D341Med (cell line): ENCODE measurements at regions not wholly inside any gene's neighbourhood (a gene's known extent, or its start where the extent isn't known, plus 50 kb on each side); places are given as distances from the start of the nearest gene placed in this dataset.
A peak's percentile ranks its signal among the peaks of the same experiment; 100 is the strongest.

Experiments used
- DNase-seq: peaks from one replicate; pipeline ENCODE4 v3.0.0; 2012; ENCODE audit warnings: low spot score

DNA sequence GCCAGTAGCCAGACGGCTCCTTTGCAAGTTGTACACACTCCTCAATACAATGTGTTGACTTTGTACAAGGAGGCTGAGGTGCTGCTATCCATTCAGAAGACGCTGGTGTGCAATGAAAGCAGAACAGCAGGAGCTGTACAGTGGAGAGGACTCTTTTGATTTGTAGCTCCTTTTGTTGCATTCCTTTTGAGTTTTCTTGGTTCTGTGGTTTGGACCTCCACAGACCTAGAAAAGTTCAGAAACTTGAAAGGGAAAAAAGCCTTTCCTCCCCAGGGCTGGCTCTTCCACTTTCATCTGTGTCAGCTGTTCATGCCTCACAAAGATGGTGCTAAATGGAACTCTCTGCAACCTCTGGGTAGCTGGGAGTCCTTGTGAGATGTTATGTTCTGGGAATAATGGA lies 117.4 kb downstream of the MAT2B start:
- DNase-seq = no peak

DNA sequence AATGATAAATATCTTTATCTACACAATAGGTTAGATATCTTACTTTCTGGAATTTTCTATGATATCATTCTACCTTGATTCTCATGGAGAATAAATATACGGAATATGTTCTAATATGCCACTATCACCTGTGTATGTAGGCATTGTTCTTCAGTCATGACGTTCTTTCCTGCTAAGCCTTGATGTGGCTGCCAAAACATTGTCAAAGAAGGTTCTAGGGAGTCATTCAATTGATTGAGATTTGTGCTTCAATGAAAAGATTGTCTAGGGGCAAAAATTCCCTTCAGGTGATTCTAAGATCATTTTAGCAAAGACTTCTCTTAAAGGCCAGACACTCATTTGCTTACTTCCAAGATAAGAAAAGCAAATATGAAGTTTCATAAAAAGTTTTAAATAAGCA lies 118.1 kb downstream of the MAT2B start:
- no peak for DNase-seq

- DNase-seq = no peak
These were observed 118.6 kb downstream of the MAT2B start for GRCh38 chr5:163623986-163624385.

DNA sequence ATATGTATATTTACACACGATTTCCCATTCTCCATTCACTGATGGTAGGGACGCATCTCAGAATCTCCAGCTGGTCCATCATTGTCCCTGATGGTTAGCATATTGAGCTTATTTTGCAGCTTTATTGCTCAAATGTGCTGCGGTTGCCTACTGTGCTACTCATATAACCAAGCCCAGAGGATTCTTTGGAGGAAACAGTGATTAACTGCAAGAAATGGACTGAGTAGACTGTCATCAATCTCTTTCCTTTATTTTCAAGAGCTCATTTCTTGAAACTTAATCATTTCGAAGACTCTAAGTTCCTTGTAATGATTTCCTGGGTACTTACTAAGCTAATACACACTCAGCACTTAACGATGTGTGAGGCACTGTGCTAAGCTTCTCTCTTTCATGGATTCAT lies 119.0 kb downstream of the MAT2B start:
- DNase-seq = no peak

GRCh38 chr5:163626904-163627434 lies 121.5 kb downstream of the MAT2B start:
- no peak for DNase-seq

GRCh38 chr5:163631856-163632255 lies 126.4 kb downstream of the MAT2B start:
- no peak for DNase-seq

DNA sequence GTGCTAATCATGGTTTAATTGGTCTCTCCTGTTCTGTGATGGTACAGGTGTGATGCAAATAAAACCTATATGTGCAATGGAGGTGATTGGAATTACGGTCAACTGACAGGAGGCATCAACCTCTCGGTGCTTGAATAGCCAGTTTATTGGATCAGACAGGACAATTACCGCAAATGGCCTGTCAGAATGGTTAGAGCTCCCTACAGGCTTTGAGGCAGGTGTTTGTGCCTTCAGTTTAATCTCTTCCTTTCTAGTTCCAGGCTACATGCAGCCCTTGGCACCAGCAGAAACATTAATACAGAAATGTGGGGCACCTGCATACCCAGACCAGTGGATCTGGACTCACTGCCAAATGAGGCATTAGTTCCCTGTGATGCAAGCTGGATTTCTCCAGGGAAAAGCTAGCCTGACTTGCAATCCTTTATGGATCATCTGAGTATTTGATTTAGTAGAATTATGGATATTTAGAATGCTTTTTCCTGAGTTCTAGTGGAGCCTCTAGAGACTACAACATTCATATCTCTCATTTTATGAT lies 128.6 kb downstream of the MAT2B start:
- DNase-seq = no peak

GRCh38 chr5:163635631-163636030 lies 130.2 kb downstream of the MAT2B start:
- DNase-seq = no peak

GRCh38 chr5:163642904-163643303 lies 137.5 kb downstream of the MAT2B start:
- DNase-seq = no peak

- DNase-seq = no peak
These were observed 140.3 kb downstream of the MAT2B start for GRCh38 chr5:163645421-163646416.

DNA sequence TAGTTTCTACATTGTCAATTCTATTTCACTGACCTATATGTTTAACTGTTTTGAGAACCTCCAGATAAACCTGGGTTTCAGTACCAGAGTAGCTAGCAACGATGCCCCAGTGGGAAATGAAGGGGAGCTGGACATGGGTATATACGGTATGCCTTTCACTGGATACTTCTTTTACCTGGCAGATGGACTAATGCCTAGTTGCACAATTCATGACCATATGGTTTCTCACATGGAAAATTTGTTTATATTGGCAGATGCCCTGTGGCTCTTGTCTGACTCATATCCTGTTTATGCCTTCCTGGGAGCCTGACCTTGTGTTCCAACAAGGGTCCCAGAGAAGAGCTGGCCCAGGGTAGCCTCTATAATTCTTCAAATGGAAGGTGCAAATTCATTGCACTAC lies 144.1 kb downstream of the MAT2B start:
- DNase-seq = no peak

DNA sequence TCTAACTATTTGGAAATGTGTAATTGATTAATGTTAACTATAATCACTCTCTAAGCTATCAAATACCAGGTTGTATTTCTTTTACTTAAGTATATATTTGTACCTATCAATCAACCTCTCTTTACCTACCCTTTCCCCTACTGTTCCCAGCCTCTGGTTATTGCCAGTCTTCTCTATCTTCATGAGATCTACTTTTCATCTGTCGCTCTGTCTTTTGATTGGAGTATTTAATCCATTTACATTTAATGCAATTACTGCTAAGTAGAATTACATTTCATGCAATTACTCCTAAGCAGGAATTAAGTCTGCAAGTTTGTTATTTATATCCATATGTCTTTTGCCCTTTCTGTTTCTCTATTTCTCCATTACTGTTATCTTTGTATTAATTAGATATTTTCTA lies 148.1 kb downstream of the MAT2B start:
- DNase-seq = no peak

GRCh38 chr5:163658702-163659567 lies 153.5 kb downstream of the MAT2B start:
- DNase-seq = peak; percentile 70

- DNase-seq = no peak
These were observed 154.1 kb downstream of the MAT2B start for GRCh38 chr5:163659568-163659902.

- DNase-seq = no peak
These were observed 155.1 kb downstream of the MAT2B start for GRCh38 chr5:163660486-163660885.

DNA sequence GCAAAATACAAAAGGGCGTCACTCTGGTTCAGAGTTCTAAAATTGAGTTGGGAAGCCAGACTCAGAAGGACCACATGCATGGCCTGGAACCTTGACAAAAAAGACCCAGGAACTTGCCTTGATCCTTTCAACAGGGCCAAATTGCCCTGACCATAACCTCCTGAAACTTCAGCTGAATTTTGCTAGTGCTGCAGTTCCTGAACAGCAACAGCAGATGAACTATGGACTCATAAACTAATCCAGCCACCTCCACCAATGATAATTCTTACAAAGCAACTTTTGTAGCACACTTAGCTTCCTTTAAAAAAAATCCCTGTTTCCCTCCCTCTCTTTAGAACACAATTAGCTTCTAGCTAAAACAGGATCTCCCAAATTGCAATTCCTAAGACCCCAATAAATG lies 155.9 kb downstream of the MAT2B start:
- no peak for DNase-seq

DNA sequence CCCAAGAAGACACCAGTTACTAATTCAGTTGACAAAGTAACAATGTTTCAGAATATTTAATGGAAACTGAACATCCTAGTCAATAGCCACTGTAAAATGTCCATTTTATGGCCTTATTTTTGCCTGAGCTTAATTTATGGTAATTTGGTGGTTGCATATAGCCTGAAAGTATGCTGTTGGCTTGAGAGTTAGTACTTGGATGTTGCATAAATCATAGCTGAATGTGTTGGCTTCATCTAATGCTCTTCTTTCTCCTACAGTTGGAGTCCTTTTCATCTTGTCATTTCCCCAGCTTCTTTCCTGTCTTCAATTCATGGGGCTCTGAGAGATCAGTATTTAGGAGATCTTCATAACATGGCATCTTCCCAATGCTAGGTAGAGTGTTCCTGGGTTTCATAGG lies 164.6 kb downstream of the MAT2B start:
- no peak for DNase-seq

- DNase-seq = no peak
These were observed 171.7 kb downstream of the MAT2B start for GRCh38 chr5:163677092-163677491.

GRCh38 chr5:163682234-163682633 lies 176.8 kb downstream of the MAT2B start:
- no peak for DNase-seq

- no peak for DNase-seq
These were observed 182.0 kb downstream of the MAT2B start for GRCh38 chr5:163687414-163687813.

- no peak for DNase-seq
These were observed 186.7 kb downstream of the MAT2B start for GRCh38 chr5:163692091-163692490.

DNA sequence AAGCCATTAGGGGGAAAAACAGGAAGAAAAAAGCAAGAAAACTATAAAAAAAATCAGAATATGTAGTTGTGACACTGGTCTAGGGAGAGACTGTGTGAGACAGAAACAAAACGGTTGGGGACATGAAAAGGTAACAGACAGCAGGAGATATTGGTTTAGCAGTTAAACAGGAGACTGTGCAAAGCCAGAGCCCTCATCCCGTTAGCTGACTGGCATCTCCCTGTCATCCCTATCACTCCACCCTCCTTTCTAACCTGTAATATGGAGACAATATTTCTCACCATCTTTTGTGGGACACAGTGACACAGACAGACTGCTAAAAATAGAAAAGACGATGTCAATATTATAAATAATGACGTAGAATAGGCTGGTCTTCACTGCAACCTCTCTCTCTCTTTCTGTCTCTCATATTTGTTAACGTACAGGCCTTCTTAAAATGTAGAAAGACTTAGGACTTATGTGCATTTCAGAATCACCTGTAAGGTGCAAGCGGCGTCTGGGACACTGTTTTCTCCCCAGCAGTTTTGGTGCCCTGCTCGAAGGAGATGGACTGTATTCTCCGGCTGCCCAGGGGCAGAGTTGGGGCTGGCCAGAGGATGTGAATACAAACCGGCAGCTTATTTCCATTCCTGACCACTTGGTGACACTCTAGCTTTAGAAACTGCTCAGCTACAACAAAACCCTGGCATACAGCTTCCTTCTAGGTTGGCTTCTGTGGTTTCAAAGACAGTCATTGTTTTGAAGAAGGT lies 190.6 kb downstream of the MAT2B start:
- peak; percentile 75 for DNase-seq
